HCT116 (cell line): ENCODE measurements at regions not wholly inside any gene's neighbourhood (a gene's known extent, or its start where the extent isn't known, plus 50 kb on each side); places are given as distances from the start of the nearest gene placed in this dataset.

ENCODE experiments used
- ATAC-seq: fragments of 200-7000 bp; cut with Tn5 transposase; 2 replicates; pipeline ENCODE4 v1.9.1; 2020; ENCODE audit warnings: mild to moderate bottlenecking, moderate library complexity
- BruUV-seq: library from RNA; stranded (reverse); fragments of 400-500 nt; replicated peaks from 2 replicates; lab custom pipeline; 2021; lab: Mats Ljungman, UMichigan
- CTCF ChIA-PET: fragments of 300-600 bp; sonication (Branson Sonifier 250); formaldehyde crosslinking; loops from one replicate; lab custom pipeline; 2021; ENCODE audit warnings: antibody characterized with exemption; lab: Charles Lee
- POLR2A ChIA-PET: fragments of 300-600, 350-600 bp; sonication (Branson Sonifier 250); formaldehyde crosslinking; loops from one replicate; lab custom pipeline; 2021; ENCODE audit warnings: antibody characterized with exemption; lab: Charles Lee
- RAD21 ChIA-PET, 2 experiments: fragments of 300-600 bp; sonication (Branson Sonifier 250); formaldehyde crosslinking; loops; one replicate each; lab custom pipeline; 2023; ENCODE audit warnings: low total read pairs in 2 of 2; ENCODE audit not compliant: uncharacterized antibody in 2 of 2, unreplicated experiment in 2 of 2, low non-redundant PET in 1 of 2; lab: Charles Lee
- DNase-seq: peaks from one replicate; pipeline ENCODE4 v3.0.0-alpha.2; 2010; ENCODE audit warnings: low read depth, low spot score
- H2AFZ ChIP-seq: fragments of 200-600 bp; shearing (Covaris generic), sonication (generic); 2 replicates; pipeline ENCODE4 v1.6.1; 2017; ENCODE audit warnings: low read depth, mixed run types, mixed read lengths, antibody characterized with exemption, low read length; ENCODE audit not compliant: poor library complexity, severe bottlenecking
- H3K27ac ChIP-seq: 2 replicates; pipeline ENCODE4 v1.5.1; 2012; ENCODE audit warnings: low read depth, low read length
- H3K27me3 ChIP-seq: fragments of 200-600 bp; sonication (generic); 2 replicates; pipeline ENCODE4 v1.6.1; 2016; ENCODE audit warnings: mixed run types, low read length, mixed read lengths; ENCODE audit not compliant: insufficient read depth
- H3K36me3 ChIP-seq, 2 experiments: fragments of 200-500 bp in 1 of 2; fragments of 200-600 bp in 1 of 2; sonication (Bioruptor generic) in 1 of 2; sonication (generic) in 1 of 2; 2 replicates each; pipeline versions ENCODE4 v1.5.1 to v1.6.1; 2014 to 2016; ENCODE audit warnings: low read length in 2 of 2, inconsistent platforms in 1 of 2, mixed read lengths in 1 of 2, mixed run types in 1 of 2; ENCODE audit not compliant: insufficient read depth in 2 of 2, control insufficient read depth in 1 of 2
- H3K4me1 ChIP-seq, 2 experiments: fragments of 200-600 bp in 1 of 2; sonication (generic) in 1 of 2; 2 replicates each; pipeline versions ENCODE4 v1.5.1 to v1.6.1; 2012 to 2017; ENCODE audit warnings: low read length in 2 of 2, inconsistent platforms in 1 of 2, mild to moderate bottlenecking in 1 of 2, mixed read lengths in 1 of 2, mixed run types in 1 of 2, moderate library complexity in 1 of 2; ENCODE audit not compliant: insufficient read depth in 2 of 2, control insufficient read depth in 1 of 2
- H3K4me2 ChIP-seq: fragments of 200-600 bp; sonication (generic); 2 replicates; pipeline ENCODE4 v1.6.1; 2017; ENCODE audit warnings: mixed run types, low read length, mixed read lengths
- H3K4me3 ChIP-seq, 2 experiments: fragments of 200-600 bp in 1 of 2; sonication (generic) in 1 of 2; replicated peaks in 1 of 2; 2 replicates each; pipeline ENCODE4 v1.5.1; 2011 to 2016; ENCODE audit warnings: low read length in 2 of 2, control low read depth in 1 of 2, low read depth in 1 of 2, mild to moderate bottlenecking in 1 of 2, mixed read lengths in 1 of 2, mixed run types in 1 of 2
- H3K79me2 ChIP-seq: fragments of 200-600 bp; sonication (generic); 2 replicates; pipeline ENCODE4 v1.6.1; 2017; ENCODE audit warnings: mild to moderate bottlenecking, mixed run types, low read length, moderate library complexity, mixed read lengths; ENCODE audit not compliant: insufficient read depth
- H3K9ac ChIP-seq: fragments of 200-600 bp; sonication (generic); 2 replicates; pipeline ENCODE4 v1.6.1; 2016; ENCODE audit warnings: low read length, mixed read lengths
- H3K9me2 ChIP-seq: fragments of 200-600 bp; sonication (generic), shearing (Covaris generic); 2 replicates; pipeline ENCODE4 v1.6.1; 2017; ENCODE audit warnings: mixed run types, mild to moderate bottlenecking, moderate library complexity; ENCODE audit not compliant: insufficient read depth
- H3K9me3 ChIP-seq, 2 experiments: fragments of 200-500 bp in 1 of 2; fragments of 200-600 bp in 1 of 2; sonication (Bioruptor generic) in 1 of 2; sonication (generic) in 1 of 2; 2 replicates each; pipeline ENCODE4 v1.6.1; 2014 to 2017; ENCODE audit warnings: low read length in 2 of 2, mixed read lengths in 2 of 2, inconsistent platforms in 1 of 2, low read depth in 1 of 2, mild to moderate bottlenecking in 1 of 2, mixed run types in 1 of 2, moderate library complexity in 1 of 2; ENCODE audit not compliant: control insufficient read depth in 1 of 2, insufficient read depth in 1 of 2
- H4K20me1 ChIP-seq: fragments of 200-600 bp; sonication (generic), shearing (Covaris generic); 2 replicates; pipeline ENCODE4 v1.6.1; 2017; ENCODE audit warnings: mixed run types, mild to moderate bottlenecking, moderate library complexity; ENCODE audit not compliant: insufficient read depth
- ELF1 ChIP-seq: IDR thresholded peaks from 2 replicates; pipeline ENCODE4 v1.6.1; 2012; ENCODE audit warnings: low read depth, borderline replicate concordance
- EZH2phosphoT487 ChIP-seq: fragments of 200-600 bp; IDR thresholded peaks from 2 replicates; pipeline ENCODE4 v1.6.1; 2018; ENCODE audit warnings: antibody characterized with exemption, borderline replicate concordance
- POLR2A ChIP-seq: IDR thresholded peaks from 2 replicates; pipeline ENCODE4 v1.7.0; 2011; ENCODE audit warnings: borderline replicate concordance; ENCODE audit not compliant: insufficient read depth, insufficient read length; ENCODE audit errors: extremely low read depth
- ZFX ChIP-seq: fragments of 450-650 bp; IDR thresholded peaks from 2 replicates; pipeline ENCODE4 v1.6.1; 2017
- intact Hi-C: fragments of 100-400 bp; cut with micrococcal nuclease; formaldehyde crosslinking; loops from 2 replicates; pipeline ENCODE4 v1.10.0; 2022

DNA sequence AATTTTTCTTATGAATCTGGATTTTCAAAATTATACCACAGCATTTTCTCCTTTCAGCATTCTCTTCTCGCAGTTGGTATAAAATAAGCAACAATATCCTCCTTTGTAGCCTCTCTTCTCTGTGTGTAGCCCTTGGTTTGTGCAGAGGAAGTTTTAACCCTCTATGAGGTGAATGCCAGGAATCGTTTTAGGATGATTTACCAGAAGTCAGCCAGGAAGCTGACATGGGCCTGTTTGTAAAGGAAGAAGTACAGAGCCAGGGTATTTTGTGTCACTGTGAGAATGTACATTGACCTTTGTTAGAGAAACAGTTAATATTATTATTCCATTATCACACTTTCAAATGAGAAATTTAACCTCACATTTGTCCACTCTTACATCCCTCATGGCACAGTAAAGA, 88.9 kb upstream of the RPL34 start:
- ChIA-PET CTCF (no interaction called here), POLR2A (no interaction called here), RAD21 (no interaction called here)
- intact Hi-C loops: no loop called here
- H3K9me2 ChIP-seq: no peaks in the 10 kb centered on the region
- H4K20me1 ChIP-seq: no peaks in the 10 kb centered on the region
- TF ChIP-seq EZH2phosphoT487 (no peak), ZFX (no peak), POLR2A (no peak)
- DNase-seq: no peak
- H3K27me3 ChIP-seq: no peaks in the 10 kb centered on the region; the same call in 1 of the 2 replicates
- no peaks in the 10 kb centered on the region for H3K9me3 ChIP-seq
- H3K9ac ChIP-seq: no peak overlapping the region
- BruUV-seq: no TSS peak
- H3K36me3 ChIP-seq: no peaks in the 10 kb centered on the region
- H3K79me2 ChIP-seq: no peaks in the 10 kb centered on the region
- no peak overlapping the region for H2AFZ ChIP-seq
- H3K4me2 ChIP-seq: no peak overlapping the region
- no peak for ATAC-seq
- no peaks in the 10 kb centered on the region for H3K4me1 ChIP-seq
- no peak overlapping the region for H3K27ac ChIP-seq
- no peak overlapping the region for H3K4me3 ChIP-seq

- DNase-seq (no peak), ATAC-seq (no peak)
- Histone ChIP-seq H2AFZ (no peak overlapping the region), H3K9ac (no peak overlapping the region), H3K9me2 (no peaks in the 10 kb centered on the region), H3K36me3 (no peaks in the 10 kb centered on the region), H3K27me3 (no peaks in the 10 kb centered on the region; the same call in 1 of the 2 replicates), H3K4me2 (no peak overlapping the region), H4K20me1 (no peaks in the 10 kb centered on the region), H3K27ac (no peak overlapping the region), H3K4me3 (no peak overlapping the region), H3K4me1 (no peaks in the 10 kb centered on the region), H3K9me3 (no peaks in the 10 kb centered on the region), H3K79me2 (no peaks in the 10 kb centered on the region)
- RAD21 ChIA-PET: no interaction called here
- BruUV-seq: no TSS peak
- POLR2A ChIA-PET: no interaction called here
- no peak for TF ChIP-seq EZH2phosphoT487
- TF ChIP-seq ELF1: no peak
- CTCF ChIA-PET: no interaction called here
- intact Hi-C loops: no loop called here
Measured at GRCh38 chr4:108529984-108530905, 90.1 kb upstream of the RPL34 start.
